Transverse colon (tissue), 3 donors: ENCODE measurements at regions not wholly inside any gene's neighbourhood (a gene's known extent, or its start where the extent isn't known, plus 50 kb on each side); places are given as distances from the start of the nearest gene placed in this dataset.

ENCODE experiments used
- CTCF ChIP-seq, 5 experiments: fragments of 200-600 bp in 3 of 5; fragments of 450-650 bp in 2 of 5; sonication (generic) in 3 of 5; IDR thresholded peaks; 1 replicate in 2 of 5; 2 replicates in 3 of 5; pipeline ENCODE4 v1.5.1; 2016 to 2017; ENCODE audit warnings: antibody characterized with exemption in 5 of 5, inconsistent platforms in 3 of 5, mild to moderate bottlenecking in 2 of 5, moderate library complexity in 1 of 5
- EP300 ChIP-seq: sonication (generic); formaldehyde crosslinking; IDR thresholded peaks from one replicate; pipeline ENCODE4 v1.6.1; 2017; ENCODE audit warnings: antibody characterized with exemption, low read depth
- POLR2A ChIP-seq: fragments of 450-650 bp; IDR thresholded peaks from one replicate; pipeline ENCODE4 v1.6.1; 2016; ENCODE audit warnings: antibody characterized with exemption, mild to moderate bottlenecking, moderate library complexity

- TF ChIP-seq CTCF (IDR thresholded peaks at IDR 0.05) (no peak), EP300 (no peak), POLR2A (no peak)
Measured at GRCh38 chr11:122436188-122436555, 219.3 kb upstream of the UBASH3B start.
